Gastroesophageal sphincter (tissue), 4 donors: ENCODE measurements at regions not wholly inside any gene's neighbourhood (a gene's known extent, or its start where the extent isn't known, plus 50 kb on each side); places are given as distances from the start of the nearest gene placed in this dataset.

Experiments used
- ATAC-seq: fragments of 150-250 bp; one replicate; pipeline ENCODE4 v1.9.1; 2016; ENCODE audit warnings: mild to moderate bottlenecking, moderate library complexity
- H3K27ac ChIP-seq, 4 donors: fragments of 200-600 bp; sonication (generic) in 3 of 4; 1 replicate in 3 of 4; 2 replicates in 1 of 4; pipeline ENCODE4 v1.5.1; 2016 to 2019
- H3K27me3 ChIP-seq: fragments of 200-600 bp; sonication (generic); one replicate; pipeline ENCODE4 v1.5.1; 2019
- H3K36me3 ChIP-seq, 2 donors: fragments of 200-600 bp; sonication (generic); one replicate each; pipeline ENCODE4 v1.5.1; 2019; ENCODE audit warnings: control low read depth in 1 of 2
- H3K4me1 ChIP-seq, 3 donors: fragments of 200-600 bp; sonication (generic); 1 replicate in 2 of 3; 2 replicates in 1 of 3; pipeline ENCODE4 v1.5.1; 2016 to 2019; ENCODE audit warnings: control low read depth in 2 of 3
- H3K4me3 ChIP-seq, 2 donors: fragments of 200-600 bp; sonication (generic); one replicate each; pipeline ENCODE4 v1.5.1; 2019; ENCODE audit warnings: mild to moderate bottlenecking in 1 of 2, moderate library complexity in 1 of 2
- H3K9me3 ChIP-seq, 3 donors: fragments of 200-600 bp; sonication (generic); one replicate each; pipeline ENCODE4 v1.5.1; 2017 to 2019; ENCODE audit warnings: control low read depth in 2 of 3
- EP300 ChIP-seq: sonication (generic); formaldehyde crosslinking; IDR thresholded peaks from one replicate; pipeline ENCODE4 v1.6.1; 2017; ENCODE audit warnings: antibody characterized with exemption, mild to moderate bottlenecking
- POLR2A ChIP-seq, 2 donors: fragments of 450-650 bp; IDR thresholded peaks; one replicate each; pipeline ENCODE4 v1.6.1; 2017; ENCODE audit warnings: antibody characterized with exemption in 2 of 2, mild to moderate bottlenecking in 2 of 2, moderate library complexity in 1 of 2
- POLR2AphosphoS5 ChIP-seq: sonication (generic); formaldehyde crosslinking; IDR thresholded peaks from one replicate; pipeline ENCODE4 v1.6.1; 2017; ENCODE audit warnings: antibody characterized with exemption
- WGBS, 2 donors: methylation state at CpG; one replicate each; pipeline ENCODE4 v1.1.5; 2018; ENCODE audit warnings: low coverage in 1 of 2; 5-methylcytosine and 5-hydroxymethylcytosine counted together
- TF ChIP-seq, protein P1 (sequence below), 4 experiments: fragments of 200-600 bp in 2 of 4; fragments of 450-650 bp in 2 of 4; sonication (generic) in 1 of 4; IDR thresholded peaks; one replicate each; pipeline ENCODE4 v1.5.1; 2017 to 2019; ENCODE audit warnings: antibody characterized with exemption in 4 of 4, mild to moderate bottlenecking in 2 of 4, moderate library complexity in 2 of 4

DNA sequence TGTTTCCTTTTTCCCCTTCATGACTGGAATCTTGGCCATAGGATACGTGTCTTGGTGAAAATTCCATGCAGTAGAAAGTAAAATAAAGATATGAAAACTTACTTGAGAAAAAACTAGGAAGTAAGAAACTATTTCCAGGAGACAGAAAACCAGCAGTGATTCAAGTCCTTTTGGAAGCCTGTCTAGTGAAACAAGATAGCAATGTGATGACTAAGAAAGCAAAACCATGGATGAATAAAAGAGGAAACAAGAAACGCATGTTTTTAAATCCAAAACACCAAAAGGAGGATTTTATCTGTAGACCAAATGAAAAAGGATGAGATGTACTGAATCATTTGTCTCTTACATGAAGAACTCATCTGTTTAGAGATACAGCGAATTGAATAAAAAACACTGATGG is 1430.0 kb downstream of the ARAP2 start:
- 29 to 71% methylated on average over 1 to 3 of the region's 3 CpGs for WGBS, 2 donors
- H3K4me3 ChIP-seq = no peak overlapping the region
- no peaks in the 10 kb centered on the region for H3K36me3 ChIP-seq
- peaks cover 0 to 19% (median 0%) of the 10 kb centered on the region in 3 donors for H3K9me3 ChIP-seq
- H3K4me1 ChIP-seq = no peaks in the 10 kb centered on the region
- H3K27ac ChIP-seq = no peak overlapping the region
- no peak for ATAC-seq
- TF ChIP-seq, protein P1, sequence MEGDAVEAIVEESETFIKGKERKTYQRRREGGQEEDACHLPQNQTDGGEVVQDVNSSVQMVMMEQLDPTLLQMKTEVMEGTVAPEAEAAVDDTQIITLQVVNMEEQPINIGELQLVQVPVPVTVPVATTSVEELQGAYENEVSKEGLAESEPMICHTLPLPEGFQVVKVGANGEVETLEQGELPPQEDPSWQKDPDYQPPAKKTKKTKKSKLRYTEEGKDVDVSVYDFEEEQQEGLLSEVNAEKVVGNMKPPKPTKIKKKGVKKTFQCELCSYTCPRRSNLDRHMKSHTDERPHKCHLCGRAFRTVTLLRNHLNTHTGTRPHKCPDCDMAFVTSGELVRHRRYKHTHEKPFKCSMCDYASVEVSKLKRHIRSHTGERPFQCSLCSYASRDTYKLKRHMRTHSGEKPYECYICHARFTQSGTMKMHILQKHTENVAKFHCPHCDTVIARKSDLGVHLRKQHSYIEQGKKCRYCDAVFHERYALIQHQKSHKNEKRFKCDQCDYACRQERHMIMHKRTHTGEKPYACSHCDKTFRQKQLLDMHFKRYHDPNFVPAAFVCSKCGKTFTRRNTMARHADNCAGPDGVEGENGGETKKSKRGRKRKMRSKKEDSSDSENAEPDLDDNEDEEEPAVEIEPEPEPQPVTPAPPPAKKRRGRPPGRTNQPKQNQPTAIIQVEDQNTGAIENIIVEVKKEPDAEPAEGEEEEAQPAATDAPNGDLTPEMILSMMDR (IDR thresholded peaks at IDR 0.05) = no peak
- TF ChIP-seq EP300 (no peak), POLR2AphosphoS5 (no peak), POLR2A (IDR thresholded peaks at IDR 0.05) (no peak)
- H3K27me3 ChIP-seq = peaks cover 5% of the 10 kb centered on the region

DNA sequence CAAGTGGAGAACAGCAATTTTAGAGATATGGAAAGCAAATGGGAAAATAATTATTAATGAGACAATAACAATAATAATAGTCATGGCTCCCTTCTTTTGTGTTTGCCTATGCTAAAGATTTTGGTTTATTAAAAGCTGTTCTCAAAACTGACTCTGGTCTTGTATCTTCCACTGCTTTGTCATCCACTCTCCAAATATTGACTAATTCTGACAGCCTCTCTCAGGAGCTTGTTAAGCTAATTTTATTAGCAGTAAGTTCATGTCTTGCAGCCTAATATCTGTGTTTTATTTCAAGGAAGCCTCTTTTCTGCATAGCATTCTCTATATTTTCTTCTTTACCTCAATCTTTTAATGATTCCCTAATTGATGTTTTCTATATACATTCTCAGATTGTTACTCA is 1419.8 kb downstream of the ARAP2 start:
- Histone ChIP-seq H3K4me3 (no peak overlapping the region), H3K36me3 (no peaks in the 10 kb centered on the region), H3K4me1 (no peaks in the 10 kb centered on the region), H3K27ac (no peak overlapping the region), H3K27me3 (no peaks in the 10 kb centered on the region), H3K9me3 (no peaks in the 10 kb centered on the region)
- TF ChIP-seq POLR2A (IDR thresholded peaks at IDR 0.05) = no peak
- TF ChIP-seq POLR2AphosphoS5 = no peak
- TF ChIP-seq, protein P1 (IDR thresholded peaks at IDR 0.05) = no peak
- TF ChIP-seq EP300 = no peak
- no peak for ATAC-seq

DNA sequence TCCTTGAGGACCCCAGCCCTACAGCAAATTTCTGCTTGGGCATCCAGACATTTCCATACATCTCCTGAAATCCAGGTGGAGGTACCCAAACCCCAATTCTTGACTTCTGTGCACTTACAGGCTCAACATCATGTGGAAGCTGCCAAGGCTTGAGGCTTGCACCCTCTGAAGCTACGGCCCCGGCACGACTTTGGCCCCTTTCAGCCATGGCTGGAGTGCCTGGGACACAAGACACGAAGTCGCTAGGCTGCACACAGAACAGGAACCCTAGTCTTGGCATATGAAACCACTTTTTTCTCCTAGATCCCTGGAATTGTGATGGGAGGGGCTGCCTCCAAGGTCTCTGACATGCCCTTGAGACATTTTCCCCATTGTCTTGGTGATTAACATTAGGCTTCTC is 1417.7 kb downstream of the ARAP2 start:
- Histone ChIP-seq H3K9me3 (no peaks in the 10 kb centered on the region), H3K4me3 (no peak overlapping the region), H3K4me1 (no peaks in the 10 kb centered on the region), H3K36me3 (no peaks in the 10 kb centered on the region), H3K27me3 (no peaks in the 10 kb centered on the region), H3K27ac (no peak overlapping the region)
- no peak for ATAC-seq
- whole genome bisulfite sequencing, 2 donors = 100% methylated on average over 1 to 2 of the region's 5 CpGs
- TF ChIP-seq POLR2AphosphoS5 (no peak), POLR2A (IDR thresholded peaks at IDR 0.05) (no peak), EP300 (no peak)
- TF ChIP-seq, protein P1 (IDR thresholded peaks at IDR 0.05) = no peak

DNA sequence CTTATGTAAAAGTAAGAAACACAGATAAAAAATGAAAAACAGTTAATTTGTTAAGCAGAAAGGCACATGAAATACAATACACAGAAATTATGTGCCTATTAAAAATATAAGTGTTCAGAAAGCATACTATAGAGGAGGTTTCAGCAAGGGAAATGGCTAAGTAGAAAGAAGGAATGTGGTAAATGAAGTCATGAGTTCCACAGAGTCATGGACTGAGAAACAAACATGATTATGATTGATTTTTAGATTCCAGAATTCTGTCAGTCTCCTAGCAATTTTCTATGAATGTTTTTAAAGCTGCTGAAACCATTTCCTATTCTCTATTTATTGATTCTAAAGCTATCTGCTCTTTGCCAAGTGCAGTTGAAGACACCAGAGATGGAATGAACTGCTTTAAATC is 1398.4 kb downstream of the ARAP2 start:
- Histone ChIP-seq H3K9me3 (no peaks in the 10 kb centered on the region), H3K27me3 (no peaks in the 10 kb centered on the region), H3K4me3 (no peak overlapping the region), H3K36me3 (no peaks in the 10 kb centered on the region), H3K4me1 (no peaks in the 10 kb centered on the region), H3K27ac (no peak overlapping the region)
- TF ChIP-seq POLR2AphosphoS5 = no peak
- TF ChIP-seq, protein P1 (IDR thresholded peaks at IDR 0.05) = no peak
- no peak for TF ChIP-seq POLR2A (IDR thresholded peaks at IDR 0.05)
- TF ChIP-seq EP300 = no peak
- no peak for ATAC-seq

DNA sequence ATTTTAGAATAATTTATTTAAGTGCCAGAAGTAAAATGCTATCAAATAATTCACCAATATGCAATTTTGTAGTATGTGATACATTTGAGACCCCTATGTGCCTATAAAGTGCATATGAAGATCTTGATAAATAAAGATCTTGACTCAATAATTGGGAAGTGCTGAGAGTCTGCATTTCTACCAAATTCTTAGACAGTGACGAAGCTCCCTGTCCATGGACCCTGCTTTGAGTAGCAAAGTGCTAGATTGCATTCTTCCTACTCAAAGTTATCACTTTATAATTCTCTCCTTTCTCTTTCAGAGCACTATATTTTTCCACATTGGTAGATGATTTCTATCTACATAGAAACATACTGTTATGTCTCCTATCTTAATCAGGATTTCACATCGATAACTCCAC is 1393.9 kb downstream of the ARAP2 start:
- no peak for TF ChIP-seq EP300
- H3K27me3 ChIP-seq = no peaks in the 10 kb centered on the region
- no peaks in the 10 kb centered on the region for H3K36me3 ChIP-seq
- no peaks in the 10 kb centered on the region for H3K4me1 ChIP-seq
- no peak overlapping the region for H3K27ac ChIP-seq
- no peak for ATAC-seq
- WGBS, 2 donors = 71 to 82% methylated on average over 2 of the region's 2 CpGs
- H3K9me3 ChIP-seq = no peaks in the 10 kb centered on the region
- H3K4me3 ChIP-seq = no peak overlapping the region

DNA sequence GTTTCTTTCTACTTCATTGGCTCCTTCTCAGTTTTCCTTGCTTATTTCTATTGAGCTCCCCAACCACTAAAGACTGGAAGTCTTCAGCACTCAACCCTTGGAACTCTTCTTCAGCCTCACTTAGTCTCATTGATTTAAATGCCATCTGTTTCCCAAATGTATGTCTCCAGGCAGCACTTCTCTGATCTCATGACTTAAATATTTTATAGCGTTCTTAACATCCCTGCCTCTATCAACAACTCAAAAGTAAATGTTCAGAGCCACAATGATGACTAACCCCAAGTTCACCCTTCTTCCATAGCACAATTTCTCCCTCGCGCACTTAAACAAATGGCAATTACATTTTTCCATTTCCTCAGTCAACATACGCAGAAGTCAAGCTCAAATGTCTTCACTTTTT is 1393.3 kb downstream of the ARAP2 start:
- H3K4me1 ChIP-seq = no peaks in the 10 kb centered on the region
- 30 to 61% methylated on average over 3 to 4 of the region's 4 CpGs for WGBS, 2 donors
- H3K4me3 ChIP-seq = no peak overlapping the region
- H3K36me3 ChIP-seq = no peaks in the 10 kb centered on the region
- TF ChIP-seq POLR2A (IDR thresholded peaks at IDR 0.05) (no peak), POLR2AphosphoS5 (no peak), EP300 (no peak)
- TF ChIP-seq, protein P1 (IDR thresholded peaks at IDR 0.05) = no peak
- no peak for ATAC-seq
- no peaks in the 10 kb centered on the region for H3K9me3 ChIP-seq
- no peak overlapping the region for H3K27ac ChIP-seq
- H3K27me3 ChIP-seq = no peaks in the 10 kb centered on the region
